IgD-negative memory B cell (primary cell): ENCODE measurements at regions not wholly inside any gene's neighbourhood (a gene's known extent, or its start where the extent isn't known, plus 50 kb on each side); places are given as distances from the start of the nearest gene placed in this dataset.
"Not testable (repeated sequence)": the region's sequence is repeated elsewhere in the genome, so short reads cannot be mapped to it uniquely, and the experiment has no call there.

ENCODE experiments used
- H3K27ac Mint-ChIP-seq, 3 donors: one replicate each; pipeline ENCODE4 v1.8.0; 2020 to 2022; ENCODE audit warnings: mild to moderate bottlenecking in 3 of 3, mixed read lengths in 3 of 3, moderate library complexity in 1 of 3
- H3K27me3 Mint-ChIP-seq: one replicate; pipeline ENCODE4 v1.8.0; 2021; ENCODE audit warnings: mixed read lengths
- H3K36me3 Mint-ChIP-seq: one replicate; pipeline ENCODE4 v1.8.0; 2020; ENCODE audit warnings: mild to moderate bottlenecking, mixed read lengths
- H3K4me1 Mint-ChIP-seq, 3 donors: one replicate each; pipeline ENCODE4 v1.8.0; 2020 to 2022; ENCODE audit warnings: mixed read lengths in 3 of 3, mild to moderate bottlenecking in 1 of 3
- H3K4me3 Mint-ChIP-seq, 4 donors: one replicate each; pipeline ENCODE4 v1.8.0; 2020 to 2022; ENCODE audit warnings: mild to moderate bottlenecking in 4 of 4, mixed read lengths in 4 of 4, moderate library complexity in 3 of 4
- H3K9me3 Mint-ChIP-seq, 3 donors: one replicate each; pipeline ENCODE4 v1.8.0; 2020 to 2021; ENCODE audit warnings: mixed read lengths in 3 of 3, mild to moderate bottlenecking in 1 of 3

- Mint-ChIP-seq H3K27ac (no peak overlapping the region), H3K4me1 (no peaks in the 10 kb centered on the region), H3K36me3 (no peaks in the 10 kb centered on the region), H3K4me3 (no peak overlapping the region), H3K9me3 (peaks cover 0 to 22% (median 1%) of the 10 kb centered on the region in 3 donors), H3K27me3 (no peaks in the 10 kb centered on the region)
These were observed 179.1 kb upstream of the IL1RAPL1 start for GRCh38 chrX:28408017-28408723.

- peaks cover 0 to 3% (median 0%) of the 10 kb centered on the region in 3 donors for H3K9me3 Mint-ChIP-seq
- no peaks in the 10 kb centered on the region for H3K27me3 Mint-ChIP-seq
- no peaks in the 10 kb centered on the region for H3K36me3 Mint-ChIP-seq
These were observed 188.9 kb upstream of the IL1RAPL1 start for GRCh38 chrX:28398342-28398741.

GRCh38 chrX:28391528-28391927 lies 195.7 kb upstream of the IL1RAPL1 start:
- no peaks in the 10 kb centered on the region for H3K4me1 Mint-ChIP-seq
- H3K27me3 Mint-ChIP-seq, result no peaks in the 10 kb centered on the region
- no peaks in the 10 kb centered on the region for H3K9me3 Mint-ChIP-seq
- no peak overlapping the region for H3K4me3 Mint-ChIP-seq
- no peaks in the 10 kb centered on the region for H3K36me3 Mint-ChIP-seq
- no peak overlapping the region for H3K27ac Mint-ChIP-seq

More at GRCh38 chrX:28398342-28398741, 188.9 kb upstream of the IL1RAPL1 start:
- Mint-ChIP-seq H3K27ac (no peak overlapping the region), H3K4me1 (no peaks in the 10 kb centered on the region), H3K4me3 (no peak overlapping the region)

- H3K36me3 Mint-ChIP-seq, result no peaks in the 10 kb centered on the region
- H3K4me1 Mint-ChIP-seq, result no peaks in the 10 kb centered on the region
- no peaks in the 10 kb centered on the region for H3K27me3 Mint-ChIP-seq
- no peaks in the 10 kb centered on the region for H3K9me3 Mint-ChIP-seq
- H3K27ac Mint-ChIP-seq, result no peak overlapping the region
- no peak overlapping the region for H3K4me3 Mint-ChIP-seq
These were observed 208.1 kb upstream of the IL1RAPL1 start for GRCh38 chrX:28379103-28379502.

GRCh38 chrX:28367649-28368048 lies 219.6 kb upstream of the IL1RAPL1 start:
- H3K4me3 Mint-ChIP-seq, result not testable (repeated sequence)

GRCh38 chrX:28351801-28352200 lies 235.4 kb upstream of the IL1RAPL1 start:
- Mint-ChIP-seq H3K36me3 (no peaks in the 10 kb centered on the region), H3K27ac (no peak overlapping the region)

More at GRCh38 chrX:28367649-28368048, 219.6 kb upstream of the IL1RAPL1 start:
- not testable (repeated sequence) for H3K27me3 Mint-ChIP-seq, H3K4me1 Mint-ChIP-seq, H3K36me3 Mint-ChIP-seq, H3K9me3 Mint-ChIP-seq, H3K27ac Mint-ChIP-seq

GRCh38 chrX:28349888-28350287 lies 237.4 kb upstream of the IL1RAPL1 start:
- H3K27ac Mint-ChIP-seq, result no peak overlapping the region
- no peaks in the 10 kb centered on the region for H3K4me1 Mint-ChIP-seq
- H3K4me3 Mint-ChIP-seq, result no peak overlapping the region
- H3K9me3 Mint-ChIP-seq, result peaks cover 0 to 16% (median 0%) of the 10 kb centered on the region in 3 donors
- H3K36me3 Mint-ChIP-seq, result no peaks in the 10 kb centered on the region
- no peaks in the 10 kb centered on the region for H3K27me3 Mint-ChIP-seq

More at GRCh38 chrX:28351801-28352200, 235.4 kb upstream of the IL1RAPL1 start:
- H3K4me3 Mint-ChIP-seq, result no peak overlapping the region
- no peaks in the 10 kb centered on the region for H3K27me3 Mint-ChIP-seq
- peaks cover 0 to 12% (median 0%) of the 10 kb centered on the region in 3 donors for H3K9me3 Mint-ChIP-seq
- no peaks in the 10 kb centered on the region for H3K4me1 Mint-ChIP-seq

- Mint-ChIP-seq H3K4me1 (no peaks in the 10 kb centered on the region), H3K27me3 (no peaks in the 10 kb centered on the region), H3K4me3 (no peak overlapping the region), H3K27ac (no peak overlapping the region), H3K36me3 (no peaks in the 10 kb centered on the region), H3K9me3 (peaks cover 0 to 16% (median 0%) of the 10 kb centered on the region in 3 donors)
These were observed 239.8 kb upstream of the IL1RAPL1 start for GRCh38 chrX:28347476-28347875.

- no peaks in the 10 kb centered on the region for H3K4me1 Mint-ChIP-seq
- H3K36me3 Mint-ChIP-seq, result no peaks in the 10 kb centered on the region
- no peaks in the 10 kb centered on the region for H3K27me3 Mint-ChIP-seq
- no peak overlapping the region for H3K27ac Mint-ChIP-seq
- no peak overlapping the region for H3K4me3 Mint-ChIP-seq
- peaks cover 0 to 13% (median 2%) of the 10 kb centered on the region in 3 donors for H3K9me3 Mint-ChIP-seq
These were observed 258.1 kb upstream of the IL1RAPL1 start for GRCh38 chrX:28329156-28329555.

- H3K4me3 Mint-ChIP-seq, result no peak overlapping the region
- no peak overlapping the region for H3K27ac Mint-ChIP-seq
- peaks cover 3 to 13% (median 5%) of the 10 kb centered on the region in 3 donors for H3K9me3 Mint-ChIP-seq
- H3K36me3 Mint-ChIP-seq, result no peaks in the 10 kb centered on the region
- H3K27me3 Mint-ChIP-seq, result no peaks in the 10 kb centered on the region
- H3K4me1 Mint-ChIP-seq, result no peaks in the 10 kb centered on the region
These were observed 262.9 kb upstream of the IL1RAPL1 start for GRCh38 chrX:28324321-28324721.

GRCh38 chrX:28321286-28321685 lies 266.0 kb upstream of the IL1RAPL1 start:
- no peaks in the 10 kb centered on the region for H3K4me1 Mint-ChIP-seq
- H3K27ac Mint-ChIP-seq, result no peak overlapping the region
- no peaks in the 10 kb centered on the region for H3K27me3 Mint-ChIP-seq
- H3K36me3 Mint-ChIP-seq, result no peaks in the 10 kb centered on the region
- no peak overlapping the region for H3K4me3 Mint-ChIP-seq
- H3K9me3 Mint-ChIP-seq, result peaks cover 7 to 18% (median 10%) of the 10 kb centered on the region in 3 donors

GRCh38 chrX:28312965-28313364 lies 274.3 kb upstream of the IL1RAPL1 start:
- no peaks in the 10 kb centered on the region for H3K36me3 Mint-ChIP-seq
- peaks cover 0 to 15% (median 0%) of the 10 kb centered on the region in 3 donors for H3K9me3 Mint-ChIP-seq
- no peak overlapping the region for H3K4me3 Mint-ChIP-seq
- peak overlapping the region in 1 of 3 donors; percentile 28 for H3K27ac Mint-ChIP-seq
- no peaks in the 10 kb centered on the region for H3K4me1 Mint-ChIP-seq
- no peaks in the 10 kb centered on the region for H3K27me3 Mint-ChIP-seq

- H3K27me3 Mint-ChIP-seq, result no peaks in the 10 kb centered on the region
These were observed 275.0 kb upstream of the IL1RAPL1 start for GRCh38 chrX:28312259-28312658.

GRCh38 chrX:28311466-28311865 lies 275.8 kb upstream of the IL1RAPL1 start:
- Mint-ChIP-seq H3K36me3 (no peaks in the 10 kb centered on the region), H3K4me3 (no peak overlapping the region), H3K27me3 (no peaks in the 10 kb centered on the region), H3K9me3 (peaks cover 0 to 11% (median 2%) of the 10 kb centered on the region in 3 donors), H3K27ac (no peak overlapping the region), H3K4me1 (no peaks in the 10 kb centered on the region)

More at GRCh38 chrX:28312259-28312658, 275.0 kb upstream of the IL1RAPL1 start:
- Mint-ChIP-seq H3K4me3 (no peak overlapping the region), H3K27ac (no peak overlapping the region), H3K36me3 (no peaks in the 10 kb centered on the region), H3K9me3 (peaks cover 0 to 10% (median 0%) of the 10 kb centered on the region in 3 donors), H3K4me1 (no peaks in the 10 kb centered on the region)

- H3K4me3 Mint-ChIP-seq, result no peak overlapping the region
- H3K9me3 Mint-ChIP-seq, result peaks cover 0 to 25% (median 4%) of the 10 kb centered on the region in 3 donors
- no peaks in the 10 kb centered on the region for H3K4me1 Mint-ChIP-seq
- no peaks in the 10 kb centered on the region for H3K27me3 Mint-ChIP-seq
- H3K27ac Mint-ChIP-seq, result no peak overlapping the region
- H3K36me3 Mint-ChIP-seq, result no peaks in the 10 kb centered on the region
These were observed 283.8 kb upstream of the IL1RAPL1 start for GRCh38 chrX:28303486-28303885.

- peaks cover 1% of the 10 kb centered on the region for H3K36me3 Mint-ChIP-seq
- H3K9me3 Mint-ChIP-seq, result peaks cover 5 to 9% (median 8%) of the 10 kb centered on the region in 3 donors
- no peak overlapping the region for H3K27ac Mint-ChIP-seq
- H3K27me3 Mint-ChIP-seq, result no peaks in the 10 kb centered on the region
- no peak overlapping the region for H3K4me3 Mint-ChIP-seq
- no peaks in the 10 kb centered on the region for H3K4me1 Mint-ChIP-seq
These were observed 297.5 kb upstream of the DCAF8L1 start for GRCh38 chrX:28278726-28279125.
